ENCODE measurements at regions not wholly inside any gene's neighbourhood (a gene's known extent, or its start where the extent isn't known, plus 50 kb on each side); places are given as distances from the start of the nearest gene placed in this dataset.

- TF ChIP-seq CTCF (IDR thresholded peaks at IDR 0.05) (no peak), POLR2A (IDR thresholded peaks at IDR 0.05) (no peak)
These were observed 99.3 kb upstream of the SYT13 start for GRCh38 chr11:45385423-45385822.

Measured in heart left ventricle (tissue), 13 donors.